GM21619 (cell line): ENCODE measurements at regions not wholly inside any gene's neighbourhood (a gene's known extent, or its start where the extent isn't known, plus 50 kb on each side); places are given as distances from the start of the nearest gene placed in this dataset.

Experiments used
- ATAC-seq: cut with Tn5 transposase; IDR thresholded peaks from one replicate; pipeline ENCODE4 v1.9.1; 2021; ENCODE audit not compliant: unreplicated experiment

- no peak for ATAC-seq
Measured at GRCh38 chr2:201968476-201968875, 65.2 kb upstream of the FZD7 start.

- ATAC-seq, result no peak
Measured at GRCh38 chr2:201969241-201969937, 64.3 kb upstream of the FZD7 start.

- ATAC-seq, result no peak
Measured at GRCh38 chr2:201969938-201970785, 63.5 kb upstream of the FZD7 start.

- ATAC-seq, result no peak
Measured at GRCh38 chr2:201970786-201971108, 62.9 kb upstream of the FZD7 start.

GRCh38 chr2:201971531-201972228 lies 62.0 kb upstream of the FZD7 start:
- ATAC-seq, result no peak

- no peak for ATAC-seq
Measured at GRCh38 chr2:201972621-201973255, 60.9 kb upstream of the FZD7 start.

GRCh38 chr2:201973305-201973928 lies 60.2 kb upstream of the FZD7 start:
- no peak for ATAC-seq

GRCh38 chr2:201974171-201975100 lies 59.2 kb upstream of the FZD7 start:
- no peak for ATAC-seq

GRCh38 chr2:201975434-201975833 lies 58.2 kb upstream of the FZD7 start:
- ATAC-seq, result no peak

- no peak for ATAC-seq
Measured at GRCh38 chr2:201975964-201976612, 57.6 kb upstream of the FZD7 start.

- no peak for ATAC-seq
Measured at GRCh38 chr2:201977651-201978050, 56.0 kb upstream of the FZD7 start.

GRCh38 chr2:201978333-201978732 lies 55.3 kb upstream of the FZD7 start:
- no peak for ATAC-seq

GRCh38 chr2:201978986-201979385 lies 54.7 kb upstream of the FZD7 start:
- no peak for ATAC-seq

GRCh38 chr2:201980389-201980821 lies 53.2 kb upstream of the FZD7 start:
- ATAC-seq, result peak; percentile 48

GRCh38 chr2:201980946-201981345 lies 52.7 kb upstream of the FZD7 start:
- no peak for ATAC-seq

GRCh38 chr2:201983174-201983573 lies 50.5 kb upstream of the FZD7 start:
- no peak for ATAC-seq

GRCh38 chr2:201983800-201984199 lies 49.9 kb upstream of the FZD7 start:
- no peak for ATAC-seq
